SK-MEL-5 (cell line): ENCODE measurements at regions not wholly inside any gene's neighbourhood (a gene's known extent, or its start where the extent isn't known, plus 50 kb on each side); places are given as distances from the start of the nearest gene placed in this dataset.

Experiments used
- DNase-seq: peaks from one replicate; pipeline ENCODE4 v3.0.0-alpha.2; 2016; ENCODE audit warnings: low read depth, low spot score
- in situ Hi-C: cut with HindIII; loops from 2 replicates; pipeline ENCODE4 v1.10.0; 2016; ENCODE audit warnings: low sequenced_read_pairs, high pct_unique_total_duplicates, low pct_unique_long_range_greater_than_20kb

DNA sequence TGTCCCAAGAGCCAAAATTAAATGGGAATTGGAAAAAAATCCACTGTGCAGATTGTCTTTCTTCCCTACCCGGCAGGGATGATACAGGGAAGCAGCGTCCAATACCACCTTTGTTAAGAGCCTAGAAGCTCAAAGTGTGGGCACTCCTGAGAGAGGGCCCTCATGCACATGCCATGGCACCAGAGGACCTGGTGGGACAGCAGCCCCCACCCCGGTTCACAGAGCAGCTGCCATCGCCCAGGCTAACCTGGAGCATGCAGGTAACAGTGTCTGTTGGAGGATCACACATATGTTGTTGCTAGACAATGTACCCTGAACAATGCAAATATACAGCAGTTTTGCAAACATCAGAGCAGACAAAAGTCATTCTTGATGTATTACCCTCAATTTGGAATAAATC, 206.5 kb downstream of the TJP1 start:
- in situ Hi-C loops: no loop called here
- no peak for DNase-seq

DNA sequence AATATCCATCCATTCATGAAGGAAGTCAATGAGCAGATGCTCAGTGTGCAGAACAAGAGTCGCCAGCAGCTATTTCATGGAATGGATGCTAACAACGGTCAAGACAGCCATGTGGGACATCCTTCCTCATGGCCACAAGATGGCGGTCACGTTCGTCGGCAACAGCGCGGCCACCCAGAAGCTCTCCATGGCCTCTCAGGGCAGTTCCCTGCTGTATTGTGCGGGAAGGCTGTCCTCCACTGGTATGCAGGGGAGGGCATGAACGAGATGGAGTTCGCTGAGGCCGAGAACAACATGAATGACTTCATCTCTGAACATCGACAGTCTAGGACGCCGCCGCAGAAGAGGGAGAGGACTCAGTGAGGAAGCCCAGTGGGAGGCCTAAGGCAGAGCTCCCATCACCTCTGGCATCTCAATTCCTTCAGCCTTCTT, 208.3 kb downstream of the TJP1 start:
- peak; percentile 73 for DNase-seq
- in situ Hi-C loops: no loop called here

DNA sequence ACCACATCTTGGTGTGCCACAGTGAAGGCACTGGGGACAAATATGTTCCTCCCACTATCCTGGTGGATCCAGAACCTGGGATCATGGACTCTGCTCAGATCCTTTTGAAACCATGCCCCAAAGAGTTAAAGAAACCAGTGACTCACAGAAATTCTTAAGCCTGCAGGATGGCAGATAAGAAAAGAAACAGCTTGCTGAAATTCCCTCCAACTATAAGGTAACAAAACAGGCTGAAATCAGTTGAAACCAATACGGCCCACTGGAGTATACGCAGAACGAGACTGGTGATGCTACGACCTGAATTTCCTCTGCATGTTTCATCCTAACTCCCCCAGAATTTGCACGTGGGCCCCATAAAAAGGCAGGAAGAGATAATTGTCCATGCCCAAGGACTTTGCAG, 209.6 kb downstream of the TJP1 start:
- DNase-seq: no peak
- in situ Hi-C loops: no loop called here

DNA sequence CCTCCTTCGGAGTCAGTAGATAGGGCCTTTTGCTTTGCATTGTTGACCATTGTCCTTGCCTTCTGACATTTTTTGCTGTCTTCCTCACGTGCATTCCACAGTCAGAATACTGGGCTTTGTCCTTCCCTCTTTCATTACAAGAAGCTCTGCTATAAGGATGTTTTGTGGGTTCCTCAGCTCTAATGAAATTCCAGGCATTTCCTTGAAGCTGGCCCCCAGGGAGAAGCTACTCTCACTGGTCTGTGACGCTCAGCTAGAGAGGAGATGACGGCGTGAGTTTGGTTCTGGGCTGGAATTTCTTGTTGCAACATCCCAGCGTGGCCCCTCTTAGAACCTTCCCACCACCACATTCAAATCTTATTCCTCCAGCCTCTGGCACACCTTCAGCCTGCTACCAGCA, 210.2 kb downstream of the TJP1 start:
- in situ Hi-C loops: no loop called here
- DNase-seq: peak; percentile 62

DNA sequence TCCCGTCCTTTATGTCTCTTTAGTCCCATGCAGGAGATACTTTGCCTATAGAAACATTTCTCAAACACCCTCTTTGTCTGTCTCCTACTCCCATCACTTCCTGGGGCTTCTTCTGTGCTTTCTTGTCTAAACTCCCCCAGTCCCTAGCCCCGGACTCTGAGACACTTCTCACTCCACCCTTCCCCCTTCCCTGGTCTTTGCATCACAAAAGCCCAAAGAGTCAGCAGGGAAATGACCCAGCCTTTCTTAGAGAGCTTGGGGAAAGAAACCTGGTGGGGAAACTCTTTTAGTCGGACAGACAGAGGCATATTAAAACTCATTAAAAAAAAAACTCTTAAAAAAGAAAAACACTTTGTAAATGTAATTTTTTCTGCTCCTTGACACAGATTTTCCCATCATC, 211.2 kb downstream of the TJP1 start:
- DNase-seq: no peak
- in situ Hi-C loops: no loop called here

DNA sequence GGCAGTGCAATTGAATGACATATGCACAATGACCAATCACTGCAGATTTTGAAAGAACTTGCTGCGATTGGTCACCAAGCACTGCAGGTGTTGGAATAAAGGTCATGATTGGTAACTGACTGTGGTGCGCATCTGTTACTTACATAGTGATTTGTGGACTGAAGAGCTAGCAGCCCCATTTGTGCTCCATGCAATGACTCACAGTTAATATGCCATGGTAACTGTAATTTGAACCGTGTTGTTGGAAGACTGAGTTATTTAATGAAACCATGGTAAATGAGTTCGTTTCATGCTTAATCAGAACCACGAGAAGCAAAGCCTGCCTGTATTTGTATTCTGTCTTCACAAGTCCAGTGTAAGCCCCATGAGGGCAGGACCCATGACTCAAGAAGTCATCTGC, 220.5 kb downstream of the TJP1 start:
- in situ Hi-C loops: no loop called here
- no peak for DNase-seq

DNA sequence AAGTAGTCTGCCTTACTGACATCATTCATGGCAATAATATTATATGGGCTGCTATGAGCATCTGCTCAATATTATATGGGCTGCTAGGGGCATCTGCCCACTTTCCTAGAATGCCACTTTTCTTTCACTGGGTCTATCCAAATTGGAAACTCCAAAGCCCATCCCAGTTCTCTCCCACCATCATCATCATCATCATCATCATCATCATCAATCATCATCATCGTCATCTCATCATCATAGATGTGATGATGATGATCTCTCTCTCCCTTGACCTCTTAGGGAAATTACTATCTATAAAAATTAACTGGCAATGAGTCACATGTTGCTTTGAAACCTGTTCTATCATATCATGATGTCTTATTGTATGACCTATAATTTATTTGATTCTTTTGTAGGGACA, 222.0 kb downstream of the TJP1 start:
- DNase-seq: no peak
- in situ Hi-C loops: no loop called here

DNA sequence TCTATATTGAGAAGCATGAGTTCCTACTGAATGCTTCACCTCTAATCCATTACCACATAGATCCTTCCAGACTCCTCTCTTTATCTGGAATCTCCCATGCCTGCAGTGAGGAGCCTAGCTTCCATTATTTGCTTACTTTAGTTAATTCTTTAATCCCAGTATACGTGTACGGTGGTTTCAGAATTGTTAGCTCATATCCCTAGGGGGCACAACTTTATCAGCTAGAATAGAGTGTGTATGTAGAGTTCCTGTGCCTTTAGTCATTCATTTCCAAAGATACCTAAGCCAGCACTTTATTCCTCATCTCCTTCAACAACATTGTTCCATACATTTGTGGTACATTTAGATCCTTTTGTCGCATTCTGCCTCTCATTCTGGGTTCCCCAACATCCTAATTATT, 226.0 kb downstream of the TJP1 start:
- DNase-seq: peak; percentile 51
- in situ Hi-C loops: no loop called here

DNA sequence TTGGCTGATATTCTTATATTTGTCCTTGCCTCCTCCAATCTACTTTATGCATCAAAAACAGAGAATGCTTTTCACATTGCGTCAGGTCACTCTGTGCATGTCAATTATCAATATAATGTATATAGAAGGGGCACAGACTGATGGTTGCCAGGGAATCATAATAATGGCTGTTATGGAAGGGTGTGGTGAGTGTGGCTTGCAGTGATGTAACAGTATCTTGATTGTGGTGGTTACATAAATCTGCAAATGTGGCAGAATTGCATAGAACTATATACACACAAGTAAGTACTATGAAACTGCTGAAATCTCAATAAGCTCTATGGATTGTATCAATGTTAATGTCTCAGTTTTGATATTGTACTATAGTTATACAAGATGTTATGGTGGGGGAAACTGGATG, 228.6 kb downstream of the TJP1 start:
- in situ Hi-C loops: no loop called here
- DNase-seq: no peak

DNA sequence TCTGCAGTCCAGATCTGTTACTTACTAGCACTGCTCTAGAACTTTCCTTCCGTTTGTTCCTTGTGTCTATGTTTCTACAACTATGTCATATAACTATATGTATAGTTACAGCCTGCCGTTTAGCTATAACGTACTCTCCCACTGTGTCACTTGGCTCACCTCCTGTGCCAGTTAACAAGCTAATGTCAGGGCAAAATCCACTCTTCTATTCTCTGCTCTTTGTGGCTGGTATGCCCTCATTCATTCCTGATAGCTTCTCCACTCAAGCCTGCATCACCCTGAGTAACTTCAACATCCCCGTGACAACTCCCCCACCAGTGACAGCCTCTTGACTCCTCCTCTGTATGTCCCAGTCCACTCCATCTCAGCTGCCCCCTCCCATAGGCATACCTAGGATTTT, 229.2 kb downstream of the TJP1 start:
- no peak for DNase-seq
- in situ Hi-C loops: no loop called here

DNA sequence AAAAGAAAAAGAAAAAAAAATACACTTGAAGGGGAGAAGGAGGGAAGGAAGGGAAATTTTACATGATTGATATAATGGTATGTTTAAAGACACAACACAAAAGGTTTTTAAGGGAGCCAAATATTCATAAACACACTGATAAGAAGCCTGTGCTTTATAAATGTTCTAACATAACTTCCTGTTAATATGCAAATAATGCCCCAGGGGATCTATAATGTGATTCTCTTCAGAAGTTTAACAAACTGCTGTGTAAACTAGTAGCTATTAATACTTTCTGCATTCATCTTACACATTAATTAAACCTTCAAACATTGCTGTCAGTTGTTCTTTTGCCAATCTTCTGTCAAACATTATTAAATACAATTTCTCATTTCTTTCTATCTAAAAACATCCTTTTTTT, 231.6 kb downstream of the TJP1 start:
- in situ Hi-C loops: no loop called here
- no peak for DNase-seq

DNA sequence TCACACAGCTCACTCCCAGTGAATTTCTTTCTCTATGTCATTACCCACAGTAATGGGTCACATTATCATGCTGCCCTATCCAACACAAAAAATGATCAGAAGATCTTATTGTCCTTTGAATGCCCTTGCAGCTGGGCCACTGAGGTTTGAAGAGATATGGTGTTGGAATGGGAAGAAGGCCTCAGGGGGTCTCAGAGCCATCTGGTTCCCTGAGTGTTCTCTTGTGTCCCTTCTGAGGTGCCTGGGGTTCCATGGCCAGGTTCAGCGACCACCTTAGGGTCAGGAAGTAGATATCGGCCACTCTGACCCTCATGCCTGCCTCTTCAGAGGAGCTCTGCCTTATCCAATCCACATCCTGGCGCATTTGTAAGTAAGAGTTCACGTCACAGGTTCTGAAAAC, 232.3 kb downstream of the TJP1 start:
- no peak for DNase-seq
- in situ Hi-C loops: no loop called here

DNA sequence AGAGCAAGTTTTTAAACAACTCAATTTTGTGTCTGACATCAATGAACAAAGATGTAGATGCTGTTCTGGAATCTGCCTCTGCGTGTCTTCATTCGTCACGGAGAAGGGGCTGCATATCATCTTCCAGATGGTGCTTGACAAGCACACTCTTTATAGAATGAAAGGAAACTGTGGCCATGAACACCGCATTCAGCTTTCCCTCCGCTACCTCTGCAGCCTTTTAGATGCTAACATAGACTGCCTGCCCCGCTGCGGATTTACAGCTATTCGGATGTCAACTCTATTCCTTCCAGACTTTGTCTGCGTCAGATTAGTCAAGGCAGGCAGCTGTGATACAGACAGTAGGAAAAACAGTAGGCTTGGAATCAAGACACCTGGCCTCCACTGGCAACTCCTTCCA, 232.9 kb downstream of the TJP1 start:
- in situ Hi-C loops: no loop called here
- no peak for DNase-seq

DNA sequence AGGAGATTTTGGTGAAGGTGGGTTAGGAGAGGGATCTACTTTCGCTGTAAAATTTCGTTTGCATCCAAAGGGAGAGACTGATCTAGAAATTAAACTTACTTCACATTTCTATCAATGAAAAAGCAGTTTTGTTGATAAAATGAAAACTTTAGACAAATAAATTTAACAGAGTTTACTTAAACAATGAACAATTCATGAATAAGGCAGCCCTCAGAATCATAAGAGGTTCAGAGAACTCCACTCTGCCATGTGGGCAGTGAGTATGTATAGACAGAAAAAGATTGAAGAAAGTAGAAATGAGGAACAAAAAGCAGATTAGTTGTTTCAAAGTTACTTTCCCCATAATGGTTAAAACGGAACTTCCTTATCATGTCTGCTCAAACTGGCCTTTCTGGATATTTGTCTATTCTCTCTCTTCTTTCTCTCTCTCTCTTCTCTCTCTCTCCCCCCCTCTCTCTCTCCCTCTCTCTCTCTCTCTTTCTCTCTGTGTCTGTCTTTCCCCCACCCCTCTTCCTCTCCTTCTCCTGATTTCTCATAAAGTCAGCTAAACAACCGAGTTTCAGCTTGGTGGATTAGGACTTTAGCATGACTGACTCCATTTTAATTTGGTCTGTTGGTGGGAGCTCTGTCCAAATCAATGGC, 248.9 kb downstream of the TJP1 start:
- DNase-seq: no peak
- in situ Hi-C loops: no loop called here

DNA sequence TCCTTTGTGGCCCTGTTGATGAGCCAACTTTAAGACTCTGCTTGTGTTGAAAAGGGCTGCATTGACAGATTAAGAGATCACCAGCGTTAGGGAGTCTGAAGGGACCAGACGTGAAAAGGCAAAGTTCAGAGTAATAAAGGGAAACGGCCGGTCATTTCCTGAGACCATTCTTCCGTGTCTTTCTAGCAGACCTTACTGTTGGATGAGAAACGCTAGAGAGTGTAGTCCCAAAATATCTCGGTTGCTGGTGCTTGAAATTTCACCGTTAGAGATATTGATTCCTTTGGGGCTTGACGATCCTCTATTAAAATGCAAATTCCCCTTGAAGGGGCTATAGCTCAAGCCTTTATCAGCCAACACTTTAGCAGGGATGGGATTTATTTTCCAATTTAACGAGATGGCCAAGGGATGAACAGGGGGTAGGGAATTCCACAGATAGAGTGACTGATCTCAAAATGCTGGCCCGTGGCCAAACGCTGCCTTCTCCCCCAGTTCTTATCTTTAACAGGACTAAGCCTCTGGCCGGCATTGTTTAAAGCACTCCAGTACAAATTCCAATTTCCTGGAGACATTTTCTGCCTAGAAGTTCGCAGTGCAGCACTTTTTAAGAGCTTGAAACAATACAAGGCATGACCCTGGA, 250.4 kb downstream of the TJP1 start:
- in situ Hi-C loops: no loop called here
- peak; percentile 2 for DNase-seq

DNA sequence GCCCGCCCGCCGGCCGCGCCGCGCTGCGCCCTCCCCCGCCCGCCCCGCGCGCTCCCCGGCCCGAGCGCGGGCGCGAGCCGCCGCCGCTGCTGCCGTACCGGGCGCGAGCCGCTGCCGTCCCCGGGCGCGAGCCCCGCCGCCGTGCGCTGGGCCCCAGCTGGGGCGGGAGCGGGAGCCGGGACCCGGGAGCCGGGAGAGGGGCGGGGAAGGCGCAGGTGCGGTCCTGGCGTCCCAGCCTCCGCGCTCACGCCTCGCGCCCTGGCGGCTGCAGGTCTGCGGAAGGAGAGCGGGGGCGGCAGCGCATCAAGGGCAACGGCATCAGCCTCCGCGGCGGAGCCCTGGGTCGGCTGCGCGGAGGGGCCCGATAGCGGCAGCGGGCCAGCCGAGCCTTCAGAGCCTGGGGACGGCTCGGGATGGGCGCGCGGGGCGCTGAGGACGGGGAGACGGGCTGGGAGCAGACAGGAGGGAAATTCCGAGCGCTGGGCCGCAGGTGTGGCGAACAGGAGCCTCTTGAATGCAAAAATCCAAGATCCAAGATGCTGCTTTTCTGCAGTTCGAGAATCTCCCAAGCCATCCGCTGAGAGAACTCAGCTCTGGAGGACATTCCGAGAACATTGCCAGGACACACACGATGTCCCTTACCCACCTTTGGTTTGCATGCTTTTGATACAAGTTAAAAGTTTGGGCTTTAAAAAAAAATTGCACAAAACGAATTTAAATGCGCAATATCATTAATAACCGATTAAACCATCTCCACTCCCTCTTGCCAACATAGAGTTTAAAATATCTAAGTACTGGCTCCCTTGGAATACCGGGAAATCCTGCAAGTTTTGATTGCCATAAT, 251.1 kb downstream of the TJP1 start:
- DNase-seq: peak; percentile 6
- in situ Hi-C loops: no loop called here

DNA sequence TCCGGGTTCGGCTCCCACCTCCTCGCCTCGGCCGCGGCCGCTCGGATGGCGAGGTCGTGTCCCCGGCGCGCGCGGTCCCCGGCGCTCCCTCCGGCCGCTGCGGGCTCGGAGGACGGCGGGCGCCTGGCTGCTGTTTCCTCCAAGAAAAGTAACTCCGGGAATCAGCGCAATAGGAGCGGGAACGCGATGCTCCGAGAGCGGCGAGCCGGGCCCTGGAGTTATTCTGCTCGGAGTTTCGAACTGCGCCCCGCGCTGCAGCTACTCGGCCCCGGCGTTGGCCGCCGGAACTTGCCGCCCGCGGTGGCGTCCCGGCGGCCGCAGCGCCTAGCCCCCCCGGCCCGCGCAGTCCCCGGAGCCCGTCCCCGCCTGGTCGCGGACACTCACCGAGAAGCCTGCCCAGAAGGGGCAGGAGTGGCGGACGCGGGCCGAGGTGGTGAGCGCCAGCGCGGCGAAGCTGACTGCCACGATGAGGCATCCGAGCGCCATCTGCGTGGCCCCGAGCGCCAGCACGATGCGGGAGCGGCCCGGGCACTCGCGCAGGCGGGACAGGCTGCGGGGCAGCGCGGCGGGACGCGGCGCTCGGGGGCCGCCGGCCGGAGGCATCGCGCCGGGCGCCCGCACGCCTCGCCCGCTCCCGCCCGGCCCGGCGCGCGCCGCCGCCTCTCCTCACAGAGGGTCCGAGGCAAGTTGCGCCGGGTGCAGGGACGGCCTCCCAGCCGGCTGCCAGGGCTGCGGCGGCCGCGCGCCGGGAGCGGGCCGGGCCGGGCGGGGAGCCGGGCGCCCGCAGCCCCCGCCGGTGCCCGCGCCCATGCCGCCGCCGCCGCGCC, 251.9 kb downstream of the TJP1 start:
- DNase-seq: no peak
- in situ Hi-C loops: no loop called here

DNA sequence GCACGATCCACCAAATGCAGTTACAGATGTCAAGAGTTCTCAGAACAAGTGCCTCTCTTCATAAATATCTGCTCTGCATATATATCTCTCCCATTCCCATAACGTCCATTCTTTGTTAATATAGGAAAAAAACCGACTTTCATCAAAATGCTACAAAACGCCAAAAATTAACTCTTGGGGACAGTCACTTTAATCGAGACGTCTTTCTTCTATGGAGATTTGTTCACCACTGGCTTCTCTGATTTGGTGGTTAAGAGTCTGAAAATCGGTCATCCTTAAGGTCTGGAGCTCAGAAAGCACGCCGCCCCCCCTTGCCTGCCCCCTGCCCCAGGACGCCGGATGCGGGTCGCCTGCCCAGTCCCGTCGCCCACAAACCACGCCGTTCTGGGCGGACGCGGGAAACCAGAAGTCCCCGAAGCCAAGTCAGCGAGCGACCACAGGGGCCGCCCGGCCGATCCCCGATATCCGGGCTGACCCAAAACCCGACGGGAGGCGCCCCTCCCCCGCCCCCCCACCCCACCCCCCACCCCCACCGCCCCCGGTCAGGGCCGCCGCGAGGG, 252.7 kb downstream of the TJP1 start:
- no peak for DNase-seq
- in situ Hi-C loops: no loop called here
